Dedifferentiated amniotic fluid mesenchymal stem cell (primary cell): ENCODE measurements at regions not wholly inside any gene's neighbourhood (a gene's known extent, or its start where the extent isn't known, plus 50 kb on each side); places are given as distances from the start of the nearest gene placed in this dataset.

Experiments used
- DNase-seq: peaks from one replicate; pipeline ENCODE4 v3.0.0-alpha.2; 2016; ENCODE audit errors: extremely low spot score

GRCh38 chr13:31929031-31929770, 102.4 kb upstream of the FRY start:
- no peak for DNase-seq

DNA sequence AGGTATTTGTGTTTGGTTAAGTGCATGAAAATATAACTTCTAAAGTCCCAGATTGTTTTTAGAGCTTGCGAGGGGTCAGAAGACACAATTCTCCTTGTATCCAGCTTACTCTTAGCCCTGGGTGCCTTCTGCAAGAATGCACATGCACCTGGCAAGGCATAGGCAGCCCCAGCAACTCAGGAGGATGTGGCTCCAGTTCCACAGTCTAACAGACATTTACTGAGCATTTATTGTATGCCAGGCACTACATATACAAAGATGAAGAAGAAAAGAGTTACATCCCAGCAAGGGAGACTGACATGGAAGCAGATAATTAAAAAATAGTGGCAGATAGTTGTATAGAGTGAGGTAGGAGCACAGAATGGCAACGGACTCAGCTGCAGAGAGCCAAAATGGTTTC, 101.1 kb upstream of the FRY start:
- no peak for DNase-seq

GRCh38 chr13:31930901-31931522, 100.6 kb upstream of the FRY start:
- DNase-seq = no peak

GRCh38 chr13:31937436-31937835, 94.1 kb upstream of the FRY start:
- no peak for DNase-seq

DNA sequence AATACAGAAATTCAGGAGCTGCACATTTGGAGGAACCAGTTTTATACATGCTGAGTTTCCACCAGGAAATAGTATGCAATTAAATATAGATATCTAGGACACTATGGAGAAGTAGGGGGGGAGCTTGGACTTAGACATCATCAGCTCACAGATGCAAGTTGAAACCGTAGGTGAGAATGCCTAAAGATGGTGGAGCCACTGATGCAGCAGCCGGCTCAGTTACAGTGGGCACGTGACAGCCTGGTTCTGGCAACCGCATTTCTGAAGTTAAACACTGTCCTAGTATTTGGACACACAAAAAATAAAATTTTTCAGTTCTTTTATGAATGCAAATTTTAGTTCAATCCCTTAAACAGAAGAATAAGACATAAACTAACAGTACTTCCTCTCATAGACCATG, 91.5 kb upstream of the FRY start:
- no peak for DNase-seq

GRCh38 chr13:31943591-31943990, 88.0 kb upstream of the FRY start:
- no peak for DNase-seq

DNA sequence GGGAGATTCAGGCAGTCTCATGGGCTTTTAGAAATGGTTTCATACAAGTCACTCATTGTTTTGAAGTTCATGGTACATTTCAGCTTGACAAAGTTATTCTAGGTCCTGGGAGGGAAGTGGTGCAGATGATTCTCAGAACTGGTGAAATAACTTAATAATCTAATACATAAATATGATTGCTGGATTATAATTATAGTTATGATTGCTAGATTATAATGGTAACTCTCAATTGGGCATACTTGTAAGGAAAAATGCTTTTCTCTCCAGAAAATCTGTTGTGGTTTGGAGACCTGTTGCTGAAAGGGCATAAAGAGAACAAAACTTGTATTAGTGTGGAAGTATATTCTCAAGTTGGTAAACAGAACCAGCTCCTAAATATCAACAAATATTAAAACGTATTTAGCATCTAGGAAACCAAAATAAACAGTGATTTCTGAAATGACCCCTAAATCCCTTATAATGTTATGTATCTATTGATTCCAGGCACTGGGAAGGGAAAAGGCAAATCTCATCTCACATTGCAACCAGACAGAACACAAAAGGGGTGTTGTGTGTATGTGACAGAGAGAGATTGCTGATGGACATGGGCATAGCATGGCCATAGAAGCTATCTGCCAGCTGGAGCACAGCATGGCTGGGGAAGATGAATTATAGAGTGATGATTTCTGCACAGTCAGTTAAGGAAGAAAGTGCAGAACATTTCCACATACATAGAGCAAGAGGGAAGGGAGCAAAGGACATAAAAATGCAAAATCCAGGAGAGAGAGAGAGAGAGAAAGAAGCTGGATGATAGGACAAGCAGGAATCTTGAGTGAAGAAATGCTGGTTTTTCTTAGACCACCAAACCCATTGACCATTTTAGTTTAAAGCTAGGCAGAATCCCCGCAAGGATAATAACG, 87.1 kb upstream of the FRY start:
- DNase-seq = no peak

DNA sequence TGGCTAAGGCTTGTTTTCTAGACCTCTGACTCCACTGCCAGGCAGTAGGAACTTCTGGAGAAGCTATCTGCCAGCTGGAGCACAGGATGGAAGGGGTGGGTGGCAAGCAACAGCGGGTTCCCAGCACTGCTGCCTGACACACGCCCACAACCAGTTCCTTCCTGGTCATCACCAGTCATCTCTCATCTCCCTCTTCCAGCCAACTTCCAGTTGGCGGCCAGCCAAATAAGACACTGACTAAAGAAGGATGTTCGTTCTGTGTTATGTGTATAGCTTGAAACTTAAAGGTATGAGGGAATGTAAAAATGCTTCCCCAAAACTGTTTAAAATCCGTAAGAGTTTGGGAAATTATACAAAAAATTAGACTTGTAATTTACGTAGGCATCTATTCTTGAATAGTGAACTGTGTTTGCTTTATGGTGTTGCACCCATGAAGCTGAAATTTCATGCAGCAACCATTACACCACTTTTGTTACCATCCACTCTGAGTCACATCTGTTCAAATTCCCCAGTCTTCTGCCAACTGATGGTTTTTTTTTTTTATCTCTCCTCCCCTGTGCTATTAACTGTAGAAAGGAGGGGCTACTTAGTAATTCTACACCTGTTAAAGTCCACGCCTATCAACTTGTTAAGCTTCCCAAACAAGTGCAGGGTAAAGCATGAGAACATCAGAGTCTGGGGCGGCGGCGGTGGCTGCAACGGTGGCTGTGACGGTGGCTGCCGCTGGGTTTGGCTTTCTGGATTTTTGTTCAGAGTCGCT, 86.2 kb upstream of the FRY start:
- DNase-seq = peak; percentile 64

GRCh38 chr13:31946091-31946770, 85.3 kb upstream of the FRY start:
- DNase-seq = peak; percentile 74

GRCh38 chr13:31947105-31947504, 84.5 kb upstream of the FRY start:
- no peak for DNase-seq

GRCh38 chr13:31947506-31947905, 84.1 kb upstream of the FRY start:
- DNase-seq = no peak

GRCh38 chr13:31949486-31949885, 82.1 kb upstream of the FRY start:
- DNase-seq = no peak

- no peak for DNase-seq
Measured at GRCh38 chr13:31950111-31950815, 81.3 kb upstream of the FRY start.

- no peak for DNase-seq
Measured at GRCh38 chr13:31951215-31951678, 80.3 kb upstream of the FRY start.

DNA sequence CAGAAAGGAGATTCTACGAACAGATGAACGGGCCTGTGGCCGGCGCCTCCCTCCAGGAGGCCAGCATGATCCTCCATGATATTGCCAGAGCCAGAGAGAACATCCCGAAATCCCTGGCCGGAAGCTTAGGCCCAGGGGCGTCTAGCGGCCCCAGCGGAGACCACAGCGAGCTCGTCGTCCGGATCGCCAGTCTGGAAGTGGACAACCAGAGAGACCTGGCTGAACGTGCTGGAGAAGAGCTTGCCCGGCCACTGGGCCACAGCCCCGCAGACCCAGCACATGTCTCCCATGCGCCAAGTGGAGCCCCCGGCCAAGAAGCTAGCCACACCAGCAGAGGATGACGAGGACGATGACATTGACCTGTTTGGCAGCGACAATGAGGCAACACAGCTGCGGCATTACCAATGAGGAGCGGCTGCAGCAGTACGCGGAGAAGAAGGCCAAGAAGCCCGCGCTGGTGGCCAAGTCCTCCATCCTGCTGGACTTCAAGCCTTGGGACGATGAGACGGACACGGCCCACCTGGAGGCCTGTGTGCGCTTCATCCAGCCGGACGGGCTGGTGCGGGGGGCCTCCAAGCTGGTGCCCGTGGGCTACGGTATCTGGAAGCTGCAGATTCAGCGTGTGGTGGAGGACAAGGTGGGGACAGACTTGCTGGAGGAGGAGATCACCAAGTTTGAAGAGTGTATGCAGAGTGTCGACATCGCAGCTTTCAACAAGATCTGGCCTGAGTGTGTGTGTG, 78.8 kb upstream of the FRY start:
- DNase-seq = no peak

- DNase-seq = no peak
Measured at GRCh38 chr13:31955101-31955500, 76.5 kb upstream of the FRY start.

- DNase-seq = no peak
Measured at GRCh38 chr13:31955741-31956140, 75.8 kb upstream of the FRY start.

- DNase-seq = peak; percentile 60
Measured at GRCh38 chr13:31956980-31957644, 74.5 kb upstream of the FRY start.

- DNase-seq = no peak
Measured at GRCh38 chr13:31957772-31958171, 73.8 kb upstream of the FRY start.
